ENCODE measurements at regions not wholly inside any gene's neighbourhood (a gene's known extent, or its start where the extent isn't known, plus 50 kb on each side); places are given as distances from the start of the nearest gene placed in this dataset.

GRCh38 chr2:16496426-16497388 is 168.9 kb downstream of the CYRIA start:
- ATAC-seq (ENCODE audit: insufficient read depth, low FRiP score) (no peak), DNase-seq (no peak)
- no peaks in the 10 kb centered on the region for H3K4me1 ChIP-seq (ENCODE audit: control insufficient read depth in 5 of 5, insufficient read depth in 5 of 5, low read length in 5 of 5)
- WGBS, 2 donors = 73 to 75% methylated on average over 4 of the region's 4 CpGs
- no peak overlapping the region for H3K9ac ChIP-seq (ENCODE audit: insufficient read depth in 1 of 2, low read length in 2 of 2)
- no peak for TF ChIP-seq CTCF (IDR thresholded peaks at IDR 0.05; ENCODE audit: control extremely low read depth, extremely low read depth)
- H3K27me3 ChIP-seq (ENCODE audit: control insufficient read depth in 3 of 3, insufficient read depth in 3 of 3, low read length in 2 of 3) = no peaks in the 10 kb centered on the region
- H3K27ac ChIP-seq (ENCODE audit: low read depth in 1 of 2, low read length in 1 of 2) = no peak overlapping the region
- H3K36me3 ChIP-seq (ENCODE audit: control insufficient read depth in 4 of 4, insufficient read depth in 4 of 4, low read length in 4 of 4) = no peaks in the 10 kb centered on the region
- H3K9me3 ChIP-seq (ENCODE audit: control insufficient read depth in 4 of 4, insufficient read depth in 3 of 4, low read length in 3 of 4) = no peaks in the 10 kb centered on the region
- no peak overlapping the region for H3K4me3 ChIP-seq

DNA sequence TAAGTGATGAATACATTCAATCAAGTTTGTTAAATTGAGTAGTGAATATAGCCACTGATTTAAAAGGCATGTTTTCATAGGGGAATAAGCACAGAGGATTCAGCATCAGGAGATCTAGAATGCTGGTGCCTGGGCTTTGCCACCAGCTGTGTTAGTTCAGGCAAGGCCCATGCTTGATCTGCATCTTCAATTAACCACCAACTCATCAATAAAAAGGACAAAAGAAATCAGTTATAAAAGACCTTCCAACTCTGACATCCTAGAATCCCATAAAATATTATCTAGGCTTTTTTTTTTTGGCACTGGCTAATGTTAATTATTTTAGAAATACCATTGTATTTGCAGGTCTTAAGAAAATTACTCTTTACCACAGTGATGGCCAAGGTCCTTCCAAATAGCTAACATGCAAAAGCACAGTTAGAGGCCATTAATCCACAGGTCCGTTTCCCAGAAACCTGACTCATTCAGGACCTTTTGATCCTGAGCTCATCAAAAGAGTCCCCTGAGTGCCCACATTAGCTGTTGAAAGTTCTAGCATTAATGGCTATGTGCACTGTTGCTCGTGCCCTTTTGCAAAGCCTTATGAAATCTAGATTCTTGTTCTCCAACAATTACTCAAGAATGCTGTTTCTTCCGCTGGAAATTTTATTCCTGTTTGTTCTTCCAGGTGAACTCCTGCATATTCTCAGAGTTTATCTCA is 170.0 kb downstream of the CYRIA start:
- H3K4me1 ChIP-seq (ENCODE audit: control insufficient read depth in 5 of 5, insufficient read depth in 5 of 5, low read length in 5 of 5) = no peaks in the 10 kb centered on the region
- H3K27ac ChIP-seq (ENCODE audit: low read depth in 1 of 2, low read length in 1 of 2) = no peak overlapping the region
- WGBS, 2 donors = 76 to 83% methylated on average over 3 of the region's 3 CpGs
- no peaks in the 10 kb centered on the region for H3K27me3 ChIP-seq (ENCODE audit: control insufficient read depth in 3 of 3, insufficient read depth in 3 of 3, low read length in 2 of 3)
- DNase-seq = no peak
- no peak overlapping the region for H3K4me3 ChIP-seq
- no peak for TF ChIP-seq CTCF (IDR thresholded peaks at IDR 0.05; ENCODE audit: control extremely low read depth, extremely low read depth)
- ATAC-seq (ENCODE audit: insufficient read depth, low FRiP score) = no peak
- H3K36me3 ChIP-seq (ENCODE audit: control insufficient read depth in 4 of 4, insufficient read depth in 4 of 4, low read length in 4 of 4) = no peaks in the 10 kb centered on the region
- H3K9me3 ChIP-seq (ENCODE audit: control insufficient read depth in 4 of 4, insufficient read depth in 3 of 4, low read length in 3 of 4) = no peaks in the 10 kb centered on the region
- no peak overlapping the region for H3K9ac ChIP-seq (ENCODE audit: insufficient read depth in 1 of 2, low read length in 2 of 2)

DNA sequence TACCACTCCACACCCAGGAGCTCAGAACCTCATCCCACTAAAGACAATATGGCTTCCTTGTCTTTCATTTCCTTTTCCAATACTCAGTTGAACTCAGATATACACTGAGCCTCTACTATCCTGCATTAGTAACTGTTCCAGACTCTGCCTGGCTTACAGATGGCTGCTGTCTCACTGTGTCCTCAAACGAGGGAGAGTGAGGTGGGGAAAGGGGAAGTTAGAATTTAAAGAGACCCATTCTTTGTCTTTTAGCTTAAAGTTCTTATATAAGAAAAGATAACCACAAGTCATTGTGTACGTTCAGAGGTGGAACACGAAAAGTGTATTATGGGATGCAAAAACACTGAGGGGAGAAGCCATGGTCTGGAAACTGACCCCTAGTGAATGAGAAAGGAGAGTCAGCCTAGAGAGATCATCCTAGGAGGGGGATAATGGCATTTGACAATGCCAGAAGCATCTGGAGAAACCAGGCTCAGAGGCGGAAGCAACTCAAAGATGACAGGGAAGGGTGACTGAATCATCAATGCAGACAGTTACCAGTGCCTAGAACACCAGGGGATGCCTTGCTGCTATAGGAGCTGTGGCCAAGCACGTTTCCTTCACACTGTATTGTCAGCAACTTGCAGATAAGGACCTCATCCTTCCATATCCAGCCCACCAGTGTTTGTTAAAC is 170.7 kb downstream of the CYRIA start:
- Histone ChIP-seq H3K27ac (ENCODE audit: low read depth in 1 of 2, low read length in 1 of 2) (no peak overlapping the region), H3K4me1 (ENCODE audit: control insufficient read depth in 5 of 5, insufficient read depth in 5 of 5, low read length in 5 of 5) (no peaks in the 10 kb centered on the region), H3K36me3 (ENCODE audit: control insufficient read depth in 4 of 4, insufficient read depth in 4 of 4, low read length in 4 of 4) (no peaks in the 10 kb centered on the region), H3K9ac (ENCODE audit: insufficient read depth in 1 of 2, low read length in 2 of 2) (no peak overlapping the region), H3K9me3 (ENCODE audit: control insufficient read depth in 4 of 4, insufficient read depth in 3 of 4, low read length in 3 of 4) (no peaks in the 10 kb centered on the region), H3K4me3 (no peak overlapping the region), H3K27me3 (ENCODE audit: control insufficient read depth in 3 of 3, insufficient read depth in 3 of 3, low read length in 2 of 3) (no peaks in the 10 kb centered on the region)
- DNase-seq (no peak), ATAC-seq (ENCODE audit: insufficient read depth, low FRiP score) (no peak)
- no peak for TF ChIP-seq CTCF (IDR thresholded peaks at IDR 0.05; ENCODE audit: control extremely low read depth, extremely low read depth)
- WGBS, 2 donors = 37 to 59% methylated on average over 5 of the region's 5 CpGs
